ENCODE measurements at regions not wholly inside any gene's neighbourhood (a gene's known extent, or its start where the extent isn't known, plus 50 kb on each side); places are given as distances from the start of the nearest gene placed in this dataset.

DNA sequence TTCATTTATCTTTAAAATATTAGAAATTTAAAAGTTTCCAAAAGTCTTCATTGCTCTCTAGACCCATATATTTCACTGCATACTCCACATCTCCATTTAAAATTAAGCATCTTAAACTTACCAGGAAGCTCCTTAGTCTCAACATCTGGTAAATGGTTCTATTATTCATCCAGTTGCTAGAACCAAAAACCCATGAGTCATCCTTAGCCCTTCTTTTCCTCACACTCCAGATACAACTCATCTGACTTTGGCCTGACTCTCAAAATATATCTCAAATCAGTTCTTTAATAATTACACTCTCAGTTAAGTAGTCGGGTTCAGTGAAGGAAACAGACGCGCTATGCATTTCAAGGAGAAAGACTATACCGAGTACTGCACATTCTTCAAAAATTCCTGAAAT lies 110.2 kb upstream of the COX7C start:
- TF ChIP-seq, protein P1, sequence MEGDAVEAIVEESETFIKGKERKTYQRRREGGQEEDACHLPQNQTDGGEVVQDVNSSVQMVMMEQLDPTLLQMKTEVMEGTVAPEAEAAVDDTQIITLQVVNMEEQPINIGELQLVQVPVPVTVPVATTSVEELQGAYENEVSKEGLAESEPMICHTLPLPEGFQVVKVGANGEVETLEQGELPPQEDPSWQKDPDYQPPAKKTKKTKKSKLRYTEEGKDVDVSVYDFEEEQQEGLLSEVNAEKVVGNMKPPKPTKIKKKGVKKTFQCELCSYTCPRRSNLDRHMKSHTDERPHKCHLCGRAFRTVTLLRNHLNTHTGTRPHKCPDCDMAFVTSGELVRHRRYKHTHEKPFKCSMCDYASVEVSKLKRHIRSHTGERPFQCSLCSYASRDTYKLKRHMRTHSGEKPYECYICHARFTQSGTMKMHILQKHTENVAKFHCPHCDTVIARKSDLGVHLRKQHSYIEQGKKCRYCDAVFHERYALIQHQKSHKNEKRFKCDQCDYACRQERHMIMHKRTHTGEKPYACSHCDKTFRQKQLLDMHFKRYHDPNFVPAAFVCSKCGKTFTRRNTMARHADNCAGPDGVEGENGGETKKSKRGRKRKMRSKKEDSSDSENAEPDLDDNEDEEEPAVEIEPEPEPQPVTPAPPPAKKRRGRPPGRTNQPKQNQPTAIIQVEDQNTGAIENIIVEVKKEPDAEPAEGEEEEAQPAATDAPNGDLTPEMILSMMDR (conservative IDR thresholded peaks at IDR 0.05; ENCODE audit: low read length) = no peak
- TF ChIP-seq EZH2phosphoT487 (IDR thresholded peaks at IDR 0.05; ENCODE audit: borderline replicate concordance) = no peak

Measured in Loucy (cell line).